Ishikawa (cell line): ENCODE measurements at regions not wholly inside any gene's neighbourhood (a gene's known extent, or its start where the extent isn't known, plus 50 kb on each side); places are given as distances from the start of the nearest gene placed in this dataset.

ENCODE experiments used
- CEBPB ChIP-seq: IDR thresholded peaks from 2 replicates; pipeline ENCODE4 v1.6.1; 2012
- CREB1 ChIP-seq: IDR thresholded peaks from 2 replicates; pipeline ENCODE4 v1.6.1; 2012; ENCODE audit warnings: low read depth
- EGR1 ChIP-seq: IDR thresholded peaks from 2 replicates; pipeline ENCODE4 v1.6.1; 2012
- EP300 ChIP-seq: IDR thresholded peaks from 2 replicates; pipeline ENCODE4 v1.6.1; 2012; ENCODE audit warnings: borderline replicate concordance
- FOXM1 ChIP-seq: IDR thresholded peaks from 2 replicates; pipeline ENCODE4 v1.6.1; 2012; ENCODE audit warnings: low read depth, borderline replicate concordance
- MAX ChIP-seq: IDR thresholded peaks from 2 replicates; pipeline ENCODE4 v1.6.1; 2012
- NFIC ChIP-seq: IDR thresholded peaks from 2 replicates; pipeline ENCODE4 v1.6.1; 2012
- RAD21 ChIP-seq: IDR thresholded peaks from 2 replicates; pipeline ENCODE4 v1.6.1; 2012; ENCODE audit warnings: low read depth
- REST ChIP-seq: IDR thresholded peaks from 2 replicates; pipeline ENCODE4 v1.6.1; 2012; ENCODE audit warnings: low read depth, mild to moderate bottlenecking
- TAF1 ChIP-seq: IDR thresholded peaks from 2 replicates; pipeline ENCODE4 v1.6.1; 2012; ENCODE audit warnings: low read depth, mild to moderate bottlenecking
- TCF12 ChIP-seq: IDR thresholded peaks from 2 replicates; pipeline ENCODE4 v1.6.1; 2012; ENCODE audit warnings: low read depth
- TEAD4 ChIP-seq: IDR thresholded peaks from 2 replicates; pipeline ENCODE4 v1.6.1; 2012
- USF1 ChIP-seq: IDR thresholded peaks from 2 replicates; pipeline ENCODE4 v1.6.1; 2012
- YY1 ChIP-seq: IDR thresholded peaks from 2 replicates; pipeline ENCODE4 v1.6.1; 2012; ENCODE audit warnings: low read depth
- ZBTB7A ChIP-seq: IDR thresholded peaks from 2 replicates; pipeline ENCODE4 v1.6.1; 2012; ENCODE audit warnings: low read depth

GRCh38 chr9:16119261-16120230 is 566.7 kb downstream of the CCDC171 start:
- TF ChIP-seq TAF1 (no peak), MAX (no peak), TCF12 (no peak), CREB1 (no peak), RAD21 (no peak), USF1 (no peak), ZBTB7A (no peak), NFIC (no peak), REST (no peak), EP300 (no peak), FOXM1 (no peak), YY1 (no peak), TEAD4 (no peak), EGR1 (no peak)

- TF ChIP-seq FOXM1 (no peak), TAF1 (no peak), ZBTB7A (no peak), YY1 (no peak), NFIC (no peak)
These were observed 567.4 kb downstream of the CCDC171 start for GRCh38 chr9:16120231-16120641.

- no peak for TF ChIP-seq YY1
These were observed 567.9 kb downstream of the CCDC171 start for GRCh38 chr9:16120727-16121126.

GRCh38 chr9:16121168-16121567 is 568.3 kb downstream of the CCDC171 start:
- TF ChIP-seq RAD21: no peak
- no peak for TF ChIP-seq USF1
- no peak for TF ChIP-seq YY1
- TF ChIP-seq FOXM1: no peak
- no peak for TF ChIP-seq TEAD4
- TF ChIP-seq TCF12: no peak
- TF ChIP-seq EP300: no peak
- TF ChIP-seq REST: no peak
- TF ChIP-seq CREB1: no peak
- no peak for TF ChIP-seq CEBPB
- TF ChIP-seq NFIC: no peak
- TF ChIP-seq EGR1: no peak
- TF ChIP-seq ZBTB7A: no peak
- TF ChIP-seq TAF1: no peak
- no peak for TF ChIP-seq MAX

GRCh38 chr9:16121601-16122286 is 568.9 kb downstream of the CCDC171 start:
- TF ChIP-seq EP300 (no peak), CREB1 (no peak), TEAD4 (no peak), CEBPB (no peak), MAX (no peak), TCF12 (no peak), FOXM1 (no peak), NFIC (no peak), YY1 (no peak), REST (no peak)
